ENCODE measurements at regions not wholly inside any gene's neighbourhood (a gene's known extent, or its start where the extent isn't known, plus 50 kb on each side); places are given as distances from the start of the nearest gene placed in this dataset.

- DNase-seq, result no peak
Observed at GRCh38 chr18:5091741-5092140, 105.3 kb downstream of the AKAIN1 start.

GRCh38 chr18:5075297-5075696, 121.8 kb downstream of the AKAIN1 start:
- no peak for DNase-seq

- peak in 6 of 56 donors; percentile 4 to 30 (median 8) for DNase-seq
Observed at GRCh38 chr18:5073026-5073944, 123.8 kb downstream of the AKAIN1 start.

- peak in 1 of 56 donors; percentile 6 for DNase-seq
Observed at GRCh38 chr18:5068851-5069250, 128.2 kb downstream of the AKAIN1 start.

GRCh38 chr18:5066380-5066977, 130.6 kb downstream of the AKAIN1 start:
- DNase-seq, result no peak

GRCh38 chr18:5065615-5066014, 131.4 kb downstream of the AKAIN1 start:
- no peak for DNase-seq

GRCh38 chr18:5064841-5065370, 132.2 kb downstream of the AKAIN1 start:
- DNase-seq, result no peak

GRCh38 chr18:5061785-5062184, 135.3 kb downstream of the AKAIN1 start:
- no peak for DNase-seq

GRCh38 chr18:5060543-5060942, 136.5 kb downstream of the AKAIN1 start:
- no peak for DNase-seq

GRCh38 chr18:5059696-5060032, 137.4 kb downstream of the AKAIN1 start:
- no peak for DNase-seq

GRCh38 chr18:5058768-5059695, 138.0 kb downstream of the AKAIN1 start:
- DNase-seq, result no peak

- DNase-seq, result peak in 38 of 56 donors; percentile 3 to 78 (median 25)
Observed at GRCh38 chr18:5057386-5058348, 139.4 kb downstream of the AKAIN1 start.

GRCh38 chr18:5052491-5052890, 144.6 kb downstream of the AKAIN1 start:
- DNase-seq, result peak in 1 of 56 donors; percentile 28

GRCh38 chr18:5051207-5051606, 145.8 kb downstream of the AKAIN1 start:
- no peak for DNase-seq

GRCh38 chr18:5049124-5049523, 147.9 kb downstream of the AKAIN1 start:
- no peak for DNase-seq

- no peak for DNase-seq
Observed at GRCh38 chr18:5040476-5040875, 156.6 kb downstream of the AKAIN1 start.

- DNase-seq, result no peak
Observed at GRCh38 chr18:5036523-5036922, 160.5 kb downstream of the AKAIN1 start.

GRCh38 chr18:5031216-5031615, 165.8 kb downstream of the AKAIN1 start:
- DNase-seq, result no peak

GRCh38 chr18:5030636-5031035, 166.4 kb downstream of the AKAIN1 start:
- no peak for DNase-seq

GRCh38 chr18:5029592-5029991, 167.5 kb downstream of the AKAIN1 start:
- DNase-seq, result no peak

Data from nucleus accumbens (tissue), 56 donors.